Lower leg skin (tissue), 4 donors: ENCODE measurements at regions not wholly inside any gene's neighbourhood (a gene's known extent, or its start where the extent isn't known, plus 50 kb on each side); places are given as distances from the start of the nearest gene placed in this dataset.
"Not testable (repeated sequence)": the region's sequence is repeated elsewhere in the genome, so short reads cannot be mapped to it uniquely, and the experiment has no call there.

Source experiments
- DNase-seq, 2 donors: peaks; one replicate each; pipeline ENCODE4 v3.0.0-alpha.2; 2019; ENCODE audit warnings: low spot score in 2 of 2
- H3K4me3 ChIP-seq: fragments of 200-600 bp; sonication (generic); 2 replicates; pipeline ENCODE4 v1.5.1; 2017; ENCODE audit warnings: mild to moderate bottlenecking, low read depth; ENCODE audit not compliant: poor library complexity, severe bottlenecking
- POLR2A ChIP-seq, 2 donors: fragments of 450-650 bp; IDR thresholded peaks; one replicate each; pipeline ENCODE4 v1.6.1; 2016 to 2017; ENCODE audit warnings: antibody characterized with exemption in 2 of 2, mild to moderate bottlenecking in 1 of 2, moderate library complexity in 1 of 2
- WGBS, 2 donors: methylation state at CpG; one replicate each; pipeline ENCODE4 v1.1.5; 2018; 5-methylcytosine and 5-hydroxymethylcytosine counted together
- intact Hi-C: fragments of 100-400 bp; cut with DNase I; formaldehyde crosslinking; loops from one replicate; pipeline ENCODE4 v1.15.0; 2023; ENCODE audit warnings: low total_unique reads
- TF ChIP-seq, protein P1 (sequence below), 3 donors: fragments of 450-650 bp; IDR thresholded peaks; one replicate each; pipeline ENCODE4 v1.5.1; 2016; ENCODE audit warnings: antibody characterized with exemption in 3 of 3, mild to moderate bottlenecking in 3 of 3, moderate library complexity in 2 of 3

DNA sequence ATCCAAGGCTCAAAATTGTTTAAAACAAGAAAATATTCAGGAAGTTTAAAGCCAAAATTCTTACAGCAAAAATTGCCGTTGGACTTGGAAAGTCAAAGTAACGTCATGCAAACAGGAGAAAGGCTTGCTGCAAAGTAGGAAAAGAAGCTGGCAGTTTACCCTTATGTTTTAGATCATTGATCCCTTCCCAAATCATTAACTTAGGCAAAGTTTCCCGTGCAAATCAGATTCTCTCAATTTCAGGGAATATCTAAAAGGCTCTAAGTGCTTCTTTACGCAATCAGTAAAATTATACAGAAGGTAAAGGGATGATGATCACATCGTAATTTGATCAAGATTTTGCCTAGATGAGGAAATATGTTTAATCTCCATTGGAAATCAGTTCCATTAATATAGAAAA lies 197.5 kb downstream of the ALDH8A1 start:
- TF ChIP-seq POLR2A (IDR thresholded peaks at IDR 0.05): no peak
- TF ChIP-seq, protein P1, sequence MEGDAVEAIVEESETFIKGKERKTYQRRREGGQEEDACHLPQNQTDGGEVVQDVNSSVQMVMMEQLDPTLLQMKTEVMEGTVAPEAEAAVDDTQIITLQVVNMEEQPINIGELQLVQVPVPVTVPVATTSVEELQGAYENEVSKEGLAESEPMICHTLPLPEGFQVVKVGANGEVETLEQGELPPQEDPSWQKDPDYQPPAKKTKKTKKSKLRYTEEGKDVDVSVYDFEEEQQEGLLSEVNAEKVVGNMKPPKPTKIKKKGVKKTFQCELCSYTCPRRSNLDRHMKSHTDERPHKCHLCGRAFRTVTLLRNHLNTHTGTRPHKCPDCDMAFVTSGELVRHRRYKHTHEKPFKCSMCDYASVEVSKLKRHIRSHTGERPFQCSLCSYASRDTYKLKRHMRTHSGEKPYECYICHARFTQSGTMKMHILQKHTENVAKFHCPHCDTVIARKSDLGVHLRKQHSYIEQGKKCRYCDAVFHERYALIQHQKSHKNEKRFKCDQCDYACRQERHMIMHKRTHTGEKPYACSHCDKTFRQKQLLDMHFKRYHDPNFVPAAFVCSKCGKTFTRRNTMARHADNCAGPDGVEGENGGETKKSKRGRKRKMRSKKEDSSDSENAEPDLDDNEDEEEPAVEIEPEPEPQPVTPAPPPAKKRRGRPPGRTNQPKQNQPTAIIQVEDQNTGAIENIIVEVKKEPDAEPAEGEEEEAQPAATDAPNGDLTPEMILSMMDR (IDR thresholded peaks at IDR 0.05): no peak
- no peak overlapping the region for H3K4me3 ChIP-seq
- WGBS, 2 donors: 77 to 86% methylated on average over 5 of the region's 5 CpGs
- intact Hi-C loops: no loop called here
- no peak for DNase-seq

DNA sequence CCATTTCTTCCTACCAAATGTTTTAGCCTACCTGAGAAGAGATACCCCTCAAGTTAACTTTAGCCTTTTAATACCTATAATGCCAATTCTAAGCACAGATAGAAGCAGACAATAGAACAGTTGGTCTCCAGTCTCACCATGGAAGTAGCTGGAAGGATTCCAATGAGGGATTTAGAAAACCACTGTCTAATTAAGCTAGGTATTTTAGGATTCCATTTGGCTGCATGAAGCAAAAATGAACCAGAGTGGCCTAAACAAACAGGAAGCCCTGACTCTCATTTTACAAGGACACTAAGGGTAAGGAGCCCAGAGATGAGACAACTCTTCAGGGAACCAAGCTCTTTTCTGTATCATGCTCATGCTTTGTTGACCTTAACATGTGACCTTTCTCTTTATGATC lies 199.2 kb downstream of the ALDH8A1 start:
- DNase-seq: no peak
- TF ChIP-seq, protein P1 (IDR thresholded peaks at IDR 0.05): no peak
- TF ChIP-seq POLR2A (IDR thresholded peaks at IDR 0.05): no peak
- intact Hi-C loops: no loop called here

DNA sequence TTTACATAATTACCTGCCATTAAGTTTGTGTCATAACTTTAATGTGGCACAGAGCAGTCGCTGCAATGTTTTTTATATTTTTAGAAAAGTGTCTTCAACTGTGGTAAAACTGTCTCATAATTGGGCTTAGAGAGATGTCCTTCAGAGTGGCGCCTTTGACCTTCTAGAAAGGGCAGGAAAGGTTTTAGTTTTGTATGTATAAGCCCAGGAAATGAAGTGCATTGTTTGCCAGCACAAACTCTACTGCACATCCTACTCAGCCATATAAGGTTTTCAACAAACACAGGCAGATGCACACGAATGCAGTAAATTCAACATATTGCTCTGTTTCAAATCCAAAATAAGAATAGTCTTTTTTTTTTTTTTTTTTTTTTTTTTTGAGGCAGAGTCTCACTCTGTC lies 201.4 kb downstream of the ALDH8A1 start:
- TF ChIP-seq, protein P1 (IDR thresholded peaks at IDR 0.05): no peak
- no peak for TF ChIP-seq POLR2A (IDR thresholded peaks at IDR 0.05)
- intact Hi-C loops: no loop called here
- WGBS, 2 donors: 74 to 76% methylated on average over 3 of the region's 3 CpGs
- DNase-seq: no peak
- H3K4me3 ChIP-seq: no peak overlapping the region

More for the DNA sequence above, 199.2 kb downstream of the ALDH8A1 start:
- H3K4me3 ChIP-seq: no peak overlapping the region

DNA sequence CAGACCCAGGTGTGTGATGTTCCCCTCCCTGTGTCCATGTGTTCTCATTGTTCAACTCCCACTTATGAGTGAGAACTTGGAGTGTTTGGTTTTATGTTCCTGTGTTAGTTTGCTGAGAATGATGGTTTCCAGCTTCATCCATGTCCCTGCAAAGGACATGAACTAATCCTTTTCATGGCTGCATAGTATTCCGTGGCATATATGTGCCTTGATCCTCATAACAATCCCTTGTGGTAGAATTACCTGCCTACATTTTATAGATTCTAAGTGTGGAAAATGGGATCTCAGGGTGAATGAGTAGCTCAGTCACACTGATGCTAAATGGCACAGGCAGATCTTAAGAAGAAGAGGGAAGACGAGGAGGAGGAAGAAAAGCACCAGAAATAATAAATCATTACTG lies 202.7 kb downstream of the ALDH8A1 start:
- intact Hi-C loops, DNase-seq, H3K4me3 ChIP-seq: not testable (repeated sequence)
- WGBS, 2 donors: 92 to 97% methylated on average over 2 of the region's 2 CpGs

DNA sequence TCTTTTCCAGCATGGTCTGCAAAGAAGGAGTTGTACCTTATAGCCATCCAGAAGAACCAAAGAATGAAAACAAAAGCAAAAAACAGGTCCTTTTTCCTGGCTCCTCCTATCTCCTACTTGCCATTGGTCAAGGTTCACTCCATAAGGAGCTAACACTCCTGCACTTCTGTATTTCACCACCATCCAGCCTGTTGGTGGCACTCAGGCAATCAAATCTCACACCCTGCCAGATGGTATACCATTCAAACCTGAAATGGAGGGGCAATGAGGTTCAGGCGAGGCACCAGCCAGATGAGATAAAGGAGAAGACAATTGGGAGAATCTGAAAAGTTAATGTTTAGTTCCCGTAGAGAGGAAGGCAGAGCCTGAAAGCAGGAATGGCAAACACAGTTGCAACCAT lies 203.8 kb downstream of the ALDH8A1 start:
- intact Hi-C loops: no loop called here
- DNase-seq: no peak
- no peak for TF ChIP-seq POLR2A (IDR thresholded peaks at IDR 0.05)
- TF ChIP-seq, protein P1 (IDR thresholded peaks at IDR 0.05): no peak
- no peak overlapping the region for H3K4me3 ChIP-seq
- WGBS, 2 donors: 78 to 87% methylated on average over 2 of the region's 2 CpGs

DNA sequence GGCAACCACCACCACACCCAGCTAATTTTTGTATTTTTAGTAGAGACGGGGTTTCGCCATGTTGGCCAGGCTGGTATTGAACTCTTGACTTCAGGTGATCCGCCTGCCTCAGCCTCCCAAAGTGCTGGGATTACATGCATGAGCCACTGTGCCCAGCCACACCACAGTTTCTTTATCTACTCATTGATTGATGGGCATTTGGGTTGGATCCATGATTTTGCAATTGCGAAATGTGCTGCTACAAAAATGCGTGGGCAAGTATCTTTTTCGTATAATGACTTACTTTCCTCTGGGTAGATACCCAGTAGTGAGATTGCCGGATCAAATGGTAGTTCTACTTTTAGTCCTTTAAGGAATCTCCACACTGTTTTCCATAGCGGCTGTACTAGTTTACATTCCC lies 204.7 kb downstream of the ALDH8A1 start:
- intact Hi-C loops: not testable (repeated sequence)
- WGBS, 2 donors: 73 to 76% methylated on average over 8 of the region's 8 CpGs

DNA sequence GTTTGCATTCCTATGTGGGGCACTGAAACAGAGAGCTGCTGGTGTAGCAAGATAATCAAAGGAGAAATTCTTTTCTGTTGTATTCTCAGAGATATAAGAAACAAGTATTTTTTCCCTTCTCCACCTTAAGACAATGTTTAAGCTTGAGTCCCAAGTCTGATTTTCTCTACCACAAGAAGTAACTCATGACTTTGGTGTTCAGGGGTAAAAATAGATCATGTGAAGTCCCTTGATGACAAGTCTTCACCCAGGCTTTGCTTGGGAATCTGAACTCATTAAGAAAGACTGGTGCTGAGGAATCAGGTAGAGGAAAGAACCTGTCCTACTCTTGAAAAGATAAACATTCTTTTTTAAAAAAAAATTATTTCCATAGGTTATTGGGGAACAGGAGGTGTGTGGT lies 205.6 kb downstream of the ALDH8A1 start:
- no peak for DNase-seq
- TF ChIP-seq POLR2A (IDR thresholded peaks at IDR 0.05): no peak
- TF ChIP-seq, protein P1 (IDR thresholded peaks at IDR 0.05): no peak
- no peak overlapping the region for H3K4me3 ChIP-seq
- intact Hi-C loops: no loop called here

More for the DNA sequence above, 204.7 kb downstream of the ALDH8A1 start:
- not testable (repeated sequence) for DNase-seq, H3K4me3 ChIP-seq
